Tibial nerve (tissue), 4 donors: ENCODE measurements at regions not wholly inside any gene's neighbourhood (a gene's known extent, or its start where the extent isn't known, plus 50 kb on each side); places are given as distances from the start of the nearest gene placed in this dataset.

Source experiments
- CTCF ChIP-seq, 5 experiments: fragments of 200-600 bp in 3 of 5; fragments of 450-650 bp in 2 of 5; sonication (generic) in 3 of 5; IDR thresholded peaks; one replicate each; pipeline ENCODE4 v1.5.1; 2016 to 2019; ENCODE audit warnings: antibody characterized with exemption in 5 of 5, mild to moderate bottlenecking in 3 of 5, moderate library complexity in 2 of 5
- EP300 ChIP-seq, 2 donors: sonication (generic); formaldehyde crosslinking; IDR thresholded peaks; one replicate each; pipeline ENCODE4 v1.6.1; 2017; ENCODE audit warnings: antibody characterized with exemption in 2 of 2, mild to moderate bottlenecking in 1 of 2
- POLR2A ChIP-seq, 2 donors: fragments of 450-650 bp; IDR thresholded peaks; one replicate each; pipeline ENCODE4 v1.6.1; 2017; ENCODE audit warnings: antibody characterized with exemption in 2 of 2, mild to moderate bottlenecking in 2 of 2, moderate library complexity in 2 of 2

- TF ChIP-seq CTCF (IDR thresholded peaks at IDR 0.05) (no peak), POLR2A (IDR thresholded peaks at IDR 0.05) (no peak), EP300 (IDR thresholded peaks at IDR 0.05) (no peak)
These were observed 213.2 kb upstream of the MGMT start for GRCh38 chr10:129253865-129254179.
